Sigmoid colon (tissue), 6 donors: ENCODE measurements at regions not wholly inside any gene's neighbourhood (a gene's known extent, or its start where the extent isn't known, plus 50 kb on each side); places are given as distances from the start of the nearest gene placed in this dataset.
"Not testable (repeated sequence)": the region's sequence is repeated elsewhere in the genome, so short reads cannot be mapped to it uniquely, and the experiment has no call there.

Experiments used
- DNase-seq: peaks from one replicate; pipeline ENCODE4 v3.0.0-alpha.2; 2019
- H3K27ac ChIP-seq, 4 donors: fragments of 200-600 bp; sonication (generic); one replicate each; pipeline ENCODE4 v1.5.1; 2016 to 2019; ENCODE audit warnings: mild to moderate bottlenecking in 1 of 4
- H3K27me3 ChIP-seq, 3 donors: fragments of 200-600 bp; sonication (generic); one replicate each; pipeline ENCODE4 v1.5.1; 2019; ENCODE audit warnings: mild to moderate bottlenecking in 1 of 3
- H3K36me3 ChIP-seq, 4 donors: fragments of 200-600 bp; sonication (generic); one replicate each; pipeline ENCODE4 v1.5.1; 2016 to 2019
- H3K4me1 ChIP-seq, 4 donors: fragments of 200-600 bp; sonication (generic); one replicate each; pipeline ENCODE4 v1.5.1; 2017 to 2019
- H3K4me3 ChIP-seq, 4 donors: fragments of 200-600 bp; sonication (generic); one replicate each; pipeline ENCODE4 v1.5.1; 2017 to 2019; ENCODE audit warnings: mild to moderate bottlenecking in 2 of 4, moderate library complexity in 1 of 4
- H3K9me3 ChIP-seq, 4 donors: fragments of 200-600 bp in 3 of 4; sonication (generic) in 3 of 4; one replicate each; pipeline versions ENCODE4 v1.5.1 to v1.6.1; 2013 to 2019
- CTCF ChIP-seq, 4 experiments: fragments of 450-650 bp in 3 of 4; fragments of 200-600 bp in 1 of 4; IDR thresholded peaks; one replicate each; pipeline ENCODE4 v1.5.1; 2016 to 2019; ENCODE audit warnings: antibody characterized with exemption in 4 of 4, mild to moderate bottlenecking in 3 of 4, moderate library complexity in 2 of 4
- EP300 ChIP-seq, 4 donors: sonication (generic); formaldehyde crosslinking; IDR thresholded peaks; one replicate each; pipeline ENCODE4 v1.6.1; 2017; ENCODE audit warnings: antibody characterized with exemption in 4 of 4
- POLR2A ChIP-seq, 2 donors: fragments of 450-650 bp; IDR thresholded peaks; one replicate each; pipeline ENCODE4 v1.6.1; 2016; ENCODE audit warnings: antibody characterized with exemption in 2 of 2, mild to moderate bottlenecking in 2 of 2, moderate library complexity in 2 of 2
- POLR2AphosphoS5 ChIP-seq, 4 donors: sonication (generic); formaldehyde crosslinking; IDR thresholded peaks; one replicate each; pipeline ENCODE4 v1.6.1; 2017; ENCODE audit warnings: antibody characterized with exemption in 4 of 4
- WGBS, 2 donors: extraction: QIAGEN DNeasy Blood & Tissue Kit; methylation state at CpG; one replicate each; pipeline ENCODE4 v1.1.7; 2013; 5-methylcytosine and 5-hydroxymethylcytosine counted together
- intact Hi-C: fragments of 100-400 bp; cut with DNase I; formaldehyde crosslinking; loops from one replicate; pipeline ENCODE4 v1.15.1; 2023
- donor health status: healthy with polysubstance abuse.
- donor health status: healthy.

- no peak overlapping the region for H3K4me3 ChIP-seq
- H3K36me3 ChIP-seq = no peaks in the 10 kb centered on the region
- no peaks in the 10 kb centered on the region for H3K27me3 ChIP-seq
- no peak overlapping the region for H3K27ac ChIP-seq
- H3K9me3 ChIP-seq = peaks cover 0 to 14% (median 0%) of the 10 kb centered on the region in 4 donors
- TF ChIP-seq EP300 (IDR thresholded peaks at IDR 0.05) = no peak
- no peak for TF ChIP-seq POLR2AphosphoS5 (IDR thresholded peaks at IDR 0.05)
- no peak for TF ChIP-seq CTCF (IDR thresholded peaks at IDR 0.05)
- TF ChIP-seq POLR2A (IDR thresholded peaks at IDR 0.05) = no peak
- intact Hi-C loops = no loop called here
- 89% methylated on average over 8 of the region's 8 CpGs for WGBS, 2 donors
- H3K4me1 ChIP-seq = no peaks in the 10 kb centered on the region
- no peak for DNase-seq
These were observed 52.0 kb upstream of the CPM start for GRCh38 chr12:68984796-68985573.

- H3K9me3 ChIP-seq, H3K36me3 ChIP-seq, H3K4me3 ChIP-seq, DNase-seq, intact Hi-C loops, H3K27ac ChIP-seq, H3K27me3 ChIP-seq, H3K4me1 ChIP-seq: not testable (repeated sequence)
- 95 to 96% methylated on average over 4 of the region's 4 CpGs for WGBS, 2 donors
These were observed 64.6 kb upstream of the CPM start for GRCh38 chr12:68997526-68997925.

DNA sequence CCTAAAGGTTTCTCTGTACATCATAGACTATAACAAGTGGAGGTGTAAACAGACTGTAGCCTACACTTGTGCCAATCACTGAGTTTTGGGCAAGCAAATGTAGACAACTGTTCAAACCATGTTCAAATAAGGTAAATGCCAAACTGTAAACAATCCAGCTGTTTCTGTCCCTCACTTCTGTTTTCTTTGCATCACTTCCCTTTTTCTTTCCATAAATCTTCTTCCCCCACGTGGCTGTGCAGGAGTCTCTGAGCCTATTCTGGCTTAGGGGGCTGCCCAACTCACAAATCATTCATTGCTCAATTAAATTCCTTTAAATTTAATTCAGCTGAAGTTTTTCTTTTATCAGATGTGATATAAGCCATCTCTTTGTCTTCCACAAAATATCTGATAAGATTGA lies 65.1 kb upstream of the CPM start:
- Histone ChIP-seq H3K9me3 (peaks cover 0 to 5% (median 2%) of the 10 kb centered on the region in 4 donors), H3K36me3 (no peaks in the 10 kb centered on the region), H3K27ac (no peak overlapping the region), H3K27me3 (no peaks in the 10 kb centered on the region), H3K4me1 (no peaks in the 10 kb centered on the region), H3K4me3 (no peak overlapping the region)
- DNase-seq = no peak
- WGBS, 2 donors = 39 to 53% methylated on average over 1 of the region's 1 CpG
- TF ChIP-seq POLR2A (IDR thresholded peaks at IDR 0.05) (no peak), EP300 (IDR thresholded peaks at IDR 0.05) (no peak), CTCF (IDR thresholded peaks at IDR 0.05) (no peak), POLR2AphosphoS5 (IDR thresholded peaks at IDR 0.05) (no peak)
- intact Hi-C loops = no loop called here

- H3K4me1 ChIP-seq = no peaks in the 10 kb centered on the region
- no peak for DNase-seq
- TF ChIP-seq POLR2A (IDR thresholded peaks at IDR 0.05) (no peak), EP300 (IDR thresholded peaks at IDR 0.05) (no peak), POLR2AphosphoS5 (IDR thresholded peaks at IDR 0.05) (no peak), CTCF (IDR thresholded peaks at IDR 0.05) (no peak)
- intact Hi-C loops = no loop called here
- no peak overlapping the region for H3K27ac ChIP-seq
- no peaks in the 10 kb centered on the region for H3K36me3 ChIP-seq
- no peak overlapping the region for H3K4me3 ChIP-seq
- peaks cover 0 to 5% (median 2%) of the 10 kb centered on the region in 4 donors for H3K9me3 ChIP-seq
- H3K27me3 ChIP-seq = no peaks in the 10 kb centered on the region
- WGBS, 2 donors = 82 to 90% methylated on average over 3 of the region's 3 CpGs
These were observed 67.1 kb upstream of the CPM start for GRCh38 chr12:69000074-69000473.

- Histone ChIP-seq H3K27me3 (no peaks in the 10 kb centered on the region), H3K27ac (no peak overlapping the region), H3K36me3 (no peaks in the 10 kb centered on the region), H3K9me3 (peaks cover 0 to 5% (median 2%) of the 10 kb centered on the region in 4 donors), H3K4me3 (no peak overlapping the region), H3K4me1 (no peaks in the 10 kb centered on the region)
- no peak for TF ChIP-seq CTCF (IDR thresholded peaks at IDR 0.05)
- no peak for TF ChIP-seq POLR2A (IDR thresholded peaks at IDR 0.05)
- TF ChIP-seq POLR2AphosphoS5 (IDR thresholded peaks at IDR 0.05) = no peak
- no peak for TF ChIP-seq EP300 (IDR thresholded peaks at IDR 0.05)
- WGBS, 2 donors = 79 to 82% methylated on average over 2 of the region's 2 CpGs
- DNase-seq = no peak
- intact Hi-C loops = no loop called here
These were observed 67.7 kb upstream of the CPM start for GRCh38 chr12:69000540-69001243.
